Endothelial cell of umbilical vein (primary cell): ENCODE measurements at regions not wholly inside any gene's neighbourhood (a gene's known extent, or its start where the extent isn't known, plus 50 kb on each side); places are given as distances from the start of the nearest gene placed in this dataset.

Source experiments
- BruUV-seq: library from RNA; stranded (reverse); fragments of 400-500 nt; replicated peaks from 2 replicates; lab custom pipeline; 2021; lab: Mats Ljungman, UMichigan
- CTCF ChIA-PET: fragments of 300-600, 350-600 bp; sonication (Branson Sonifier 250); formaldehyde crosslinking; loops from one replicate; lab custom pipeline; 2021; ENCODE audit warnings: antibody characterized with exemption, inconsistent platforms; lab: Charles Lee
- POLR2A ChIA-PET: fragments of 300-600, 350-600 bp; sonication (Branson Sonifier 250); formaldehyde crosslinking; loops from one replicate; lab custom pipeline; 2021; ENCODE audit warnings: antibody characterized with exemption, inconsistent platforms; lab: Charles Lee
- DNase-seq: peaks from one replicate; pipeline ENCODE4 v3.0.0-alpha.2; 2011; ENCODE audit warnings: low read depth, low spot score
- FAIRE-seq: peaks from 2 replicates; lab custom pipeline; 2011; peaks lifted over from hg19 to GRCh38; lab: Jason Lieb, UNC
- H2AFZ ChIP-seq: 2 replicates; pipeline ENCODE4 v1.6.0; 2012; ENCODE audit warnings: low read depth, low read length, control low read depth, inconsistent platforms
- H3K27ac ChIP-seq: 2 replicates; pipeline ENCODE4 v1.5.1; 2011; ENCODE audit warnings: low read depth, mild to moderate bottlenecking, control low read depth, low read length, moderate library complexity; ENCODE audit not compliant: insufficient read depth
- H3K27me3 ChIP-seq, 2 experiments: 2 replicates each; pipeline versions ENCODE4 v1.6.0 to v1.6.1; 2011; ENCODE audit warnings: low read length in 2 of 2, mixed read lengths in 1 of 2; ENCODE audit not compliant: control insufficient read depth in 2 of 2, insufficient read depth in 2 of 2
- H3K36me3 ChIP-seq, 2 experiments: 2 replicates in 1 of 2; 3 replicates in 1 of 2; pipeline ENCODE4 v1.5.1; 2011; ENCODE audit warnings: low read length in 2 of 2, mild to moderate bottlenecking in 1 of 2, moderate library complexity in 1 of 2; ENCODE audit not compliant: control insufficient read depth in 2 of 2, insufficient read depth in 2 of 2; ENCODE audit errors: extremely low read depth in 1 of 2
- H3K4me1 ChIP-seq: 3 replicates; pipeline ENCODE4 v1.5.1; 2011; ENCODE audit warnings: mild to moderate bottlenecking, low read length; ENCODE audit not compliant: control insufficient read depth, insufficient read depth; ENCODE audit errors: extremely low read depth
- H3K4me2 ChIP-seq: 2 replicates; pipeline ENCODE4 v1.6.1; 2011; ENCODE audit warnings: low read length, control low read depth, mixed read lengths; ENCODE audit not compliant: insufficient read depth
- H3K4me3 ChIP-seq, 3 experiments: fragments of 200-600 bp in 1 of 3; sonication (generic), shearing (Covaris generic) in 1 of 3; replicated peaks in 1 of 3; 2 replicates each; pipeline ENCODE4 v1.5.1; 2011 to 2016; ENCODE audit warnings: control low read depth in 3 of 3, low read length in 3 of 3, mild to moderate bottlenecking in 2 of 3, inconsistent platforms in 1 of 3, low read depth in 1 of 3, moderate library complexity in 1 of 3; ENCODE audit not compliant: insufficient read depth in 1 of 3
- H3K79me2 ChIP-seq: 2 replicates; pipeline ENCODE4 v1.6.0; 2012; ENCODE audit warnings: low read length, inconsistent platforms; ENCODE audit not compliant: control insufficient read depth, insufficient read depth
- H3K9ac ChIP-seq: replicated peaks from 2 replicates; pipeline ENCODE3; 2011; ENCODE audit warnings: low read length, control low read depth; ENCODE audit not compliant: insufficient read depth; ENCODE audit errors: extremely low read depth
- H3K9me1 ChIP-seq: replicated peaks from 3 replicates; pipeline ENCODE4 v1.6.0; 2011; ENCODE audit warnings: mild to moderate bottlenecking, low read length; ENCODE audit not compliant: control insufficient read depth, insufficient read depth; ENCODE audit errors: extremely low read depth
- H3K9me3 ChIP-seq: replicated peaks from 2 replicates; pipeline ENCODE4 v1.5.1; 2012; ENCODE audit warnings: low read length, inconsistent platforms; ENCODE audit not compliant: control insufficient read depth, insufficient read depth
- H4K20me1 ChIP-seq: replicated peaks from 2 replicates; pipeline ENCODE3; 2011; ENCODE audit warnings: mild to moderate bottlenecking, low read length; ENCODE audit not compliant: control insufficient read depth, insufficient read depth; ENCODE audit errors: extremely low read depth
- CTCF ChIP-seq, 2 donors: IDR thresholded peaks; 1 replicate in 1 of 2; 2 replicates in 1 of 2; pipeline ENCODE4 v1.5.1; 2011; ENCODE audit warnings: low read length in 2 of 2, mild to moderate bottlenecking in 2 of 2, moderate library complexity in 2 of 2, control low read depth in 1 of 2, inconsistent platforms in 1 of 2, low read depth in 1 of 2; ENCODE audit not compliant: insufficient read depth in 1 of 2; ENCODE audit errors: extremely low read depth in 1 of 2
- EZH2 ChIP-seq: IDR thresholded peaks from 2 replicates; pipeline ENCODE4 v1.6.1; 2012; ENCODE audit warnings: borderline replicate concordance, low read depth, mild to moderate bottlenecking, moderate library complexity, low read length, inconsistent platforms; ENCODE audit not compliant: severe bottlenecking
- FOS ChIP-seq: IDR thresholded peaks from 2 replicates; pipeline ENCODE4 v1.6.1; 2011; ENCODE audit warnings: mild to moderate bottlenecking, low read length, moderate library complexity, borderline replicate concordance; ENCODE audit not compliant: insufficient read depth
- GATA2 ChIP-seq: IDR thresholded peaks from 2 replicates; pipeline ENCODE4 v1.7.0; 2011; ENCODE audit warnings: low read depth, mild to moderate bottlenecking, moderate library complexity, mixed read lengths, low read length; ENCODE audit not compliant: insufficient read length, insufficient read depth
- JUN ChIP-seq: IDR thresholded peaks from 2 replicates; pipeline ENCODE4 v1.6.1; 2011; ENCODE audit warnings: borderline replicate concordance, low read depth; ENCODE audit not compliant: insufficient read length, insufficient read depth
- MYC ChIP-seq: IDR thresholded peaks from one replicate; pipeline ENCODE4 v1.6.1; 2011; ENCODE audit warnings: mild to moderate bottlenecking, low read depth, low read length
- POLR2A ChIP-seq: IDR thresholded peaks from 2 replicates; pipeline ENCODE4 v1.6.1; 2012; ENCODE audit warnings: low read depth, mild to moderate bottlenecking, control low read depth, low read length
- dilution Hi-C: fragments of 300-500 bp; cut with MboI; formaldehyde crosslinking; loops from one replicate; pipeline ENCODE4 v1.15.0; 2019; ENCODE audit warnings: low sequenced_read_pairs; ENCODE audit not compliant: extremely low pct_ligation_motif_present
- intact Hi-C: fragments of 100-400 bp; cut with micrococcal nuclease; formaldehyde crosslinking; loops from one replicate; pipeline ENCODE4 v1.10.0; 2022

- BruUV-seq = no TSS peak
- FAIRE-seq (no peak), DNase-seq (no peak)
- no peak for TF ChIP-seq EZH2
- no peak for TF ChIP-seq CTCF (IDR thresholded peaks at IDR 0.05; ENCODE audit: extremely low read depth in 1 of 2, insufficient read depth in 1 of 2, low read depth in 1 of 2, low read length in 2 of 2)
- TF ChIP-seq FOS = no peak
- TF ChIP-seq POLR2A = no peak
- TF ChIP-seq JUN = no peak
- no peak for TF ChIP-seq GATA2
- no peak for TF ChIP-seq MYC
- Histone ChIP-seq H3K9ac (no peak overlapping the region), H3K4me3 (no peak overlapping the region), H2AFZ (no peak overlapping the region), H3K79me2 (no peaks in the 10 kb centered on the region), H3K9me1 (no peaks in the 10 kb centered on the region), H3K36me3 (no peaks in the 10 kb centered on the region), H3K27ac (no peak overlapping the region), H3K9me3 (peaks cover 5% of the 10 kb centered on the region), H3K4me1 (no peaks in the 10 kb centered on the region), H3K27me3 (no peaks in the 10 kb centered on the region), H4K20me1 (no peaks in the 10 kb centered on the region), H3K4me2 (no peak overlapping the region)
- CTCF ChIA-PET = interaction anchor here (0.6 kb wide), 1 partner anchor 40 kb away, joined by 3 read pairs; no protein-coding TSS in a partner anchor
- POLR2A ChIA-PET = no interaction called here
- intact Hi-C loops = no loop called here
- dilution Hi-C loops = no loop called here
Measured at GRCh38 chr18:73987247-73987980, 160.2 kb downstream of the FBXO15 start.
